Hindlimb muscle (tissue), 1 donor: ENCODE measurements at regions not wholly inside any gene's neighbourhood (a gene's known extent, or its start where the extent isn't known, plus 50 kb on each side); places are given as distances from the start of the nearest gene placed in this dataset.
"Not testable (repeated sequence)": the region's sequence is repeated elsewhere in the genome, so short reads cannot be mapped to it uniquely, and the experiment has no call there.

Experiments
- DNase-seq: peaks from one replicate; pipeline ENCODE4 v3.0.0-alpha.2; 2013

- DNase-seq: no peak
Measured at GRCh38 chr1:199057322-199057721, 418.5 kb downstream of the PTPRC start.

- no peak for DNase-seq
Measured at GRCh38 chr1:199058281-199058680, 419.4 kb downstream of the PTPRC start.

- DNase-seq: no peak
Measured at GRCh38 chr1:199064971-199065370, 426.1 kb downstream of the PTPRC start.

GRCh38 chr1:199067483-199067882 is 428.6 kb downstream of the PTPRC start:
- DNase-seq: no peak

- no peak for DNase-seq
Measured at GRCh38 chr1:199071080-199071479, 432.2 kb downstream of the PTPRC start.

- no peak for DNase-seq
Measured at GRCh38 chr1:199073166-199073565, 434.3 kb downstream of the PTPRC start.

- DNase-seq: no peak
Measured at GRCh38 chr1:199075792-199076191, 437.0 kb downstream of the PTPRC start.

GRCh38 chr1:199079994-199080393 is 441.2 kb downstream of the PTPRC start:
- no peak for DNase-seq

- DNase-seq: no peak
Measured at GRCh38 chr1:199081739-199082138, 442.9 kb downstream of the PTPRC start.

GRCh38 chr1:199082778-199083389 is 444.0 kb downstream of the PTPRC start:
- DNase-seq: no peak

GRCh38 chr1:199083680-199084079 is 444.8 kb downstream of the PTPRC start:
- no peak for DNase-seq

- DNase-seq: no peak
Measured at GRCh38 chr1:199084293-199084692, 445.5 kb downstream of the PTPRC start.

- no peak for DNase-seq
Measured at GRCh38 chr1:199085903-199086302, 447.1 kb downstream of the PTPRC start.

GRCh38 chr1:199087144-199087543 is 448.3 kb downstream of the PTPRC start:
- no peak for DNase-seq

- DNase-seq: no peak
Measured at GRCh38 chr1:199089393-199090122, 450.7 kb downstream of the PTPRC start.

GRCh38 chr1:199095628-199096027 is 456.8 kb downstream of the PTPRC start:
- DNase-seq: not testable (repeated sequence)

GRCh38 chr1:199096591-199096990 is 457.8 kb downstream of the PTPRC start:
- DNase-seq: no peak

GRCh38 chr1:199098468-199098867 is 459.6 kb downstream of the PTPRC start:
- no peak for DNase-seq

GRCh38 chr1:199101139-199101538 is 462.3 kb downstream of the PTPRC start:
- DNase-seq: no peak

GRCh38 chr1:199101635-199102034 is 462.8 kb downstream of the PTPRC start:
- DNase-seq: no peak

- DNase-seq: no peak
Measured at GRCh38 chr1:199102239-199102638, 463.4 kb downstream of the PTPRC start.

- no peak for DNase-seq
Measured at GRCh38 chr1:199109160-199109559, 470.3 kb downstream of the PTPRC start.

- no peak for DNase-seq
Measured at GRCh38 chr1:199112365-199112764, 473.5 kb downstream of the PTPRC start.

GRCh38 chr1:199113265-199113869 is 474.5 kb downstream of the PTPRC start:
- peak; percentile 16 for DNase-seq
